Stomach (tissue), 8 donors: ENCODE measurements at regions not wholly inside any gene's neighbourhood (a gene's known extent, or its start where the extent isn't known, plus 50 kb on each side); places are given as distances from the start of the nearest gene placed in this dataset.

ENCODE experiments used
- DNase-seq, 2 donors: peaks; one replicate each; pipeline versions ENCODE4 v3.0.0 to v3.0.0-alpha.2; 2013 to 2019
- H3K27ac ChIP-seq, 5 donors: fragments of 200-600 bp in 4 of 5; sonication (generic) in 4 of 5; one replicate each; pipeline ENCODE4 v1.5.1; 2013 to 2019; ENCODE audit warnings: mild to moderate bottlenecking in 1 of 5, moderate library complexity in 1 of 5
- H3K27me3 ChIP-seq, 3 donors: fragments of 200-600 bp; sonication (generic); one replicate each; pipeline ENCODE4 v1.5.1; 2017 to 2019; ENCODE audit warnings: mixed run types in 1 of 3
- H3K36me3 ChIP-seq, 4 donors: fragments of 200-600 bp; sonication (generic); 1 replicate in 3 of 4; 2 replicates in 1 of 4; pipeline ENCODE4 v1.5.1; 2016 to 2019
- H3K4me1 ChIP-seq, 4 donors: fragments of 200-600 bp; sonication (generic); one replicate each; pipeline ENCODE4 v1.5.1; 2016 to 2019
- H3K4me3 ChIP-seq, 4 donors: fragments of 200-600 bp; sonication (generic) in 3 of 4; one replicate each; pipeline ENCODE4 v1.5.1; 2016 to 2019; ENCODE audit warnings: mild to moderate bottlenecking in 1 of 4
- H3K9me3 ChIP-seq, 4 donors: fragments of 200-600 bp; sonication (generic); one replicate each; pipeline ENCODE4 v1.5.1; 2016 to 2019
- EP300 ChIP-seq: sonication (generic); formaldehyde crosslinking; IDR thresholded peaks from one replicate; pipeline ENCODE4 v1.6.1; 2017; ENCODE audit warnings: antibody characterized with exemption
- POLR2A ChIP-seq, 4 donors: fragments of 450-650 bp; IDR thresholded peaks; one replicate each; pipeline ENCODE4 v1.6.1; 2016; ENCODE audit warnings: antibody characterized with exemption in 4 of 4, control low read depth in 2 of 4, mild to moderate bottlenecking in 1 of 4, moderate library complexity in 1 of 4
- POLR2AphosphoS5 ChIP-seq, 3 donors: sonication (generic); formaldehyde crosslinking; IDR thresholded peaks; one replicate each; pipeline ENCODE4 v1.6.1; 2016; ENCODE audit warnings: antibody characterized with exemption in 3 of 3
- WGBS, 5 donors: extraction: QIAGEN DNeasy Blood & Tissue Kit in 3 of 5; methylation state at CpG; one replicate each; pipeline versions ENCODE4 v1.1.5 to v1.1.7; 2013 to 2018; 5-methylcytosine and 5-hydroxymethylcytosine counted together
- intact Hi-C: fragments of 100-400 bp; cut with DNase I; formaldehyde crosslinking; loops from one replicate; pipeline ENCODE4 v1.15.1; 2023; ENCODE audit warnings: low total_unique reads
- TF ChIP-seq, protein P1 (sequence below), 7 experiments: fragments of 450-650 bp in 4 of 7; fragments of 200-600 bp in 3 of 7; sonication (generic) in 3 of 7; IDR thresholded peaks; one replicate each; pipeline ENCODE4 v1.5.1; 2016 to 2019; ENCODE audit warnings: antibody characterized with exemption in 7 of 7, control low read depth in 2 of 7, mild to moderate bottlenecking in 1 of 7
- donor health status: healthy with polysubstance abuse.
- donor health status: Bipolar disorder and iron deficiency.
- donor health status: healthy.

DNA sequence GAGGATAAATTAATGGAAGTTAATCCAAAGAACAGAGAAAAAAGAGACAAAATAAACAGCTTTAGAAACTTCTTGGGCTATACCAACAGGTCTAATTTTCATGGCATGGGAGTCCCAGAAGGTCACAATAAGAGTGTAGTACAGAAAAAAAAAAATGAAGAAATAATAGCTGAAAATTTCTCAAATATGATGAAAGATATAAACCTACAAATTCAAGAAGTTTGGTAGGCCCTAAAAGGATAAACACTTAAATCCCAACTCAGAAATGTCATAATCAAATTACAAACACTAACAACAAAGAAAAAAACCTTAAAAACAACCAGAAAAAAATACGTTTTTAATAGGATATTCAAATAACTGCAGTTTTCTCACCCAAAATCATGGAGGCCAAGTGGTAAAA is 229.3 kb upstream of the ZEB2 start:
- H3K4me3 ChIP-seq: no peak overlapping the region
- no peak for DNase-seq
- H3K9me3 ChIP-seq: peaks cover 7 to 43% (median 30%) of the 10 kb centered on the region in 4 donors
- 47 to 82% (median 64%) methylated on average over 1 of the region's 1 CpG for WGBS, 5 donors
- no peaks in the 10 kb centered on the region for H3K4me1 ChIP-seq
- intact Hi-C loops: no loop called here
- H3K27me3 ChIP-seq: no peaks in the 10 kb centered on the region
- no peaks in the 10 kb centered on the region for H3K36me3 ChIP-seq
- TF ChIP-seq EP300 (no peak), POLR2AphosphoS5 (IDR thresholded peaks at IDR 0.05) (no peak), POLR2A (IDR thresholded peaks at IDR 0.05) (no peak)
- TF ChIP-seq, protein P1, sequence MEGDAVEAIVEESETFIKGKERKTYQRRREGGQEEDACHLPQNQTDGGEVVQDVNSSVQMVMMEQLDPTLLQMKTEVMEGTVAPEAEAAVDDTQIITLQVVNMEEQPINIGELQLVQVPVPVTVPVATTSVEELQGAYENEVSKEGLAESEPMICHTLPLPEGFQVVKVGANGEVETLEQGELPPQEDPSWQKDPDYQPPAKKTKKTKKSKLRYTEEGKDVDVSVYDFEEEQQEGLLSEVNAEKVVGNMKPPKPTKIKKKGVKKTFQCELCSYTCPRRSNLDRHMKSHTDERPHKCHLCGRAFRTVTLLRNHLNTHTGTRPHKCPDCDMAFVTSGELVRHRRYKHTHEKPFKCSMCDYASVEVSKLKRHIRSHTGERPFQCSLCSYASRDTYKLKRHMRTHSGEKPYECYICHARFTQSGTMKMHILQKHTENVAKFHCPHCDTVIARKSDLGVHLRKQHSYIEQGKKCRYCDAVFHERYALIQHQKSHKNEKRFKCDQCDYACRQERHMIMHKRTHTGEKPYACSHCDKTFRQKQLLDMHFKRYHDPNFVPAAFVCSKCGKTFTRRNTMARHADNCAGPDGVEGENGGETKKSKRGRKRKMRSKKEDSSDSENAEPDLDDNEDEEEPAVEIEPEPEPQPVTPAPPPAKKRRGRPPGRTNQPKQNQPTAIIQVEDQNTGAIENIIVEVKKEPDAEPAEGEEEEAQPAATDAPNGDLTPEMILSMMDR (IDR thresholded peaks at IDR 0.05): no peak
- no peak overlapping the region for H3K27ac ChIP-seq

DNA sequence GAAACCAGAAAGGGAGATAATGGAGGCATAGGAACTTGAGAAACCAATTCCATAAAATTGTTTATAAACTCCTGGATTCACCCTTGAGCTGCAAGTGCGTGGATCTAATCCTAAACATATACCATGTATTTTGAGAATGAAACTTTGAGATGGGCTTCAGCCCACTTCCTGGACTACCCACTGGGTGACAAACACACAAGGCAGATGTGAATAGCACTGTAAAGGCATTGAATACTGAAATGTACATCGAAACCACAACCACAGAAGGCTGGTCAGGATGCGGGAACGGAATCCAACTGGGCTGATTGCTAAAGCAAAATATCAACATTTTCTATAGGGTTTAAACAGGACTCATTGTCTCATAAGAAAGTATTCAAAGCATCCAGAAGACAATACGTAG is 228.5 kb upstream of the ZEB2 start:
- Histone ChIP-seq H3K4me3 (no peak overlapping the region), H3K27me3 (no peaks in the 10 kb centered on the region), H3K4me1 (no peaks in the 10 kb centered on the region), H3K27ac (no peak overlapping the region), H3K36me3 (no peaks in the 10 kb centered on the region), H3K9me3 (peaks cover 7 to 43% (median 30%) of the 10 kb centered on the region in 4 donors)
- 77 to 96% (median 78%) methylated on average over 5 of the region's 5 CpGs for WGBS, 5 donors
- no peak for DNase-seq
- TF ChIP-seq POLR2AphosphoS5 (IDR thresholded peaks at IDR 0.05) (no peak), EP300 (no peak)
- intact Hi-C loops: no loop called here

DNA sequence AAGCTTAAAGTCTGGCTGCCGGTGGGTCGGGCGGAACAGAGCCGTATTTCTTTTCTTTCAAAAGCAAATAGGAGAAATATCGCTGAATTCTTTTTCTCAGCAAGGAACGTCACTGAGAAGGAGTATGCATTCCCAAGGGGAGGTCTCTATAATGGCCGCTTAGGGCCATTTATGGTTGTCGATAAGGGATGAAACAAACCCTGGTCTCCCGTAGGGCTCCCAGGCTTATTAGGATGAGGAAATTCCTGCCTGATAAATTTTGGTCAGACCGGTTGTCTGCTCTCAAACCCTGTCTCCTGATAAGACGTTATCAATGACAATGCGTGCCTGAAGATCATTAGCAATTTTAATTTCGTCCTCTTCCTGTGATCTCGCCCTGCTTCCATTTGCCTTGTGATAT is 227.7 kb upstream of the ZEB2 start:
- TF ChIP-seq POLR2AphosphoS5 (IDR thresholded peaks at IDR 0.05) (no peak), POLR2A (IDR thresholded peaks at IDR 0.05) (no peak), EP300 (no peak)
- TF ChIP-seq, protein P1 (IDR thresholded peaks at IDR 0.05): no peak
- Histone ChIP-seq H3K36me3 (no peaks in the 10 kb centered on the region), H3K27ac (no peak overlapping the region), H3K4me3 (no peak overlapping the region), H3K27me3 (no peaks in the 10 kb centered on the region), H3K4me1 (no peaks in the 10 kb centered on the region), H3K9me3 (peaks cover 7 to 43% (median 30%) of the 10 kb centered on the region in 4 donors)
- no peak for DNase-seq
- WGBS, 5 donors: 86 to 94% (median 87%) methylated on average over 14 of the region's 14 CpGs
- intact Hi-C loops: no loop called here

DNA sequence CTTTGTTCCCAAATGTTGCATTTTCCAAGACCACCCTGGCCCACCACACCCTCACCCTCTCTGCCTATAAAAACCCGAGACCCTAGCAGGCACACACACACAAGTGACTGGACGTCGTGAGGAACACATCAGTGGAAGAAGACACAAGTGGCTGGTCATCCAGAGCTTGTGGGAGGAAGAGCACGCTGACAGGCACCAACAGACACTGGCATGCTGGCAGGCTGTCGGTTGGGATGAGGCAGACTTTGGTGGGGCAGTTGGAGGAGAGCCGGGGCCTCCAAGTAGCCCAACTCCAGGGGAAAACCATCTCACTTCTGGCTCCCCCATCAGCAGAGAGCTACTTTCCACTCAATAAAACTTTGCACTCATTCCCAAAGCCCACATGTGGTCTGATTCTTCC is 225.5 kb upstream of the ZEB2 start:
- Histone ChIP-seq H3K27me3 (no peaks in the 10 kb centered on the region), H3K4me3 (no peak overlapping the region), H3K36me3 (no peaks in the 10 kb centered on the region), H3K4me1 (no peaks in the 10 kb centered on the region), H3K9me3 (peaks cover 7 to 43% (median 29%) of the 10 kb centered on the region in 4 donors), H3K27ac (no peak overlapping the region)
- 78 to 90% (median 86%) methylated on average over 6 of the region's 6 CpGs for WGBS, 5 donors
- TF ChIP-seq EP300 (no peak), POLR2A (IDR thresholded peaks at IDR 0.05) (no peak), POLR2AphosphoS5 (IDR thresholded peaks at IDR 0.05) (no peak)
- TF ChIP-seq, protein P1 (IDR thresholded peaks at IDR 0.05): no peak
- no peak for DNase-seq
- intact Hi-C loops: no loop called here

DNA sequence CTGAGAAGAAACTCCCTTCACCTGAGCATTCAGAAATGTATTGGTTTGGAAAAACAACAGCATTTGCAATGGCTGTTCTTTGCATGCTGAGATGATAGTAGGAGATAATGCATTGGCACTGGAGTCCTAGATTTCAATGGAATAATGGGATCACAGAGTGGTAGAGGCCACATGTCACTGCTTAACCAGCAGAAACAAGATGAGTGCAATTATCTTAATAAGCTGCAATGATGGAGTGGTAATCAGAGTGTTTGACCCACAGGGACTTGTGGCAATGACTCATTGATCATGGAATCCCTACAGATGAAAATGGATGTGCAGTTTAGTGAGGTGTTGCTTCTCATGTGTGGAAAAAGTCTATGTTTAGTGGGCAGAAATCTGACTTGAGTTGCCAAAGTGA is 218.8 kb upstream of the ZEB2 start:
- no peak for DNase-seq
- Histone ChIP-seq H3K9me3 (peaks cover 0 to 7% (median 0%) of the 10 kb centered on the region in 4 donors), H3K27ac (no peak overlapping the region), H3K4me3 (no peak overlapping the region), H3K36me3 (no peaks in the 10 kb centered on the region), H3K27me3 (no peaks in the 10 kb centered on the region), H3K4me1 (no peaks in the 10 kb centered on the region)
- TF ChIP-seq EP300 (no peak), POLR2AphosphoS5 (IDR thresholded peaks at IDR 0.05) (no peak), POLR2A (IDR thresholded peaks at IDR 0.05) (no peak)
- TF ChIP-seq, protein P1 (IDR thresholded peaks at IDR 0.05): no peak
- intact Hi-C loops: no loop called here
